Erythroblast (primary cell): ENCODE measurements at regions not wholly inside any gene's neighbourhood (a gene's known extent, or its start where the extent isn't known, plus 50 kb on each side); places are given as distances from the start of the nearest gene placed in this dataset.

Source experiments
- GATA1 ChIP-seq: IDR thresholded peaks from 2 replicates; pipeline ENCODE4 v1.6.1; 2011; ENCODE audit warnings: low read depth, mild to moderate bottlenecking, control low read depth, low read length, moderate library complexity
- POLR2A ChIP-seq: IDR thresholded peaks from 2 replicates; pipeline ENCODE4 v1.6.1; 2011; ENCODE audit warnings: mild to moderate bottlenecking, low read length

GRCh38 chr12:127145929-127146789, 1120.8 kb upstream of the TMEM132C start:
- no peak for TF ChIP-seq POLR2A
- TF ChIP-seq GATA1: no peak
